HepG2 (cell line): ENCODE measurements at regions not wholly inside any gene's neighbourhood (a gene's known extent, or its start where the extent isn't known, plus 50 kb on each side); places are given as distances from the start of the nearest gene placed in this dataset.

Experiments used
- ATAC-seq: fragments of 200-7000 bp; cut with Tn5 transposase; 3 replicates; pipeline ENCODE4 v1.9.1; 2020; ENCODE audit warnings: mild to moderate bottlenecking, moderate library complexity
- BruUV-seq: library from RNA; stranded (reverse); fragments of 400-500 nt; replicated peaks from 2 replicates; lab custom pipeline; 2021; lab: Mats Ljungman, UMichigan
- CTCF ChIA-PET: fragments of 300-600 bp; formaldehyde crosslinking; extraction: SDS; loops from one replicate; lab custom pipeline; 2021; ENCODE audit warnings: low total read pairs, inconsistent platforms, low intra/inter-chr PET ratio; lab: Yijun Ruan, JAX
- POLR2A ChIA-PET: fragments of 350-600 bp; sonication (Branson Sonifier 250); formaldehyde crosslinking; loops from one replicate; lab custom pipeline; 2020; ENCODE audit warnings: antibody characterized with exemption, inconsistent platforms; lab: Yijun Ruan, JAX
- DNase-seq: peaks from one replicate; pipeline ENCODE4 v3.0.0-alpha.2; 2015; ENCODE audit warnings: low spot score
- FAIRE-seq: peaks from 3 replicates; lab custom pipeline; 2011; peaks lifted over from hg19 to GRCh38; lab: Jason Lieb, UNC
- H2AFZ ChIP-seq: one replicate; pipeline ENCODE4 v1.6.1; 2011; ENCODE audit warnings: low read length, inconsistent platforms
- H3K27ac ChIP-seq: fragments of 300-600 bp; 3 replicates; pipeline ENCODE4 v1.8.0; 2011; ENCODE audit warnings: mixed run types, mild to moderate bottlenecking, mixed read lengths, low read length, inconsistent platforms; ENCODE audit not compliant: insufficient read depth; ENCODE audit errors: extremely low read length
- H3K27me3 ChIP-seq, 2 experiments: fragments of 200-600 bp in 1 of 2; 2 replicates in 1 of 2; 3 replicates in 1 of 2; pipeline versions ENCODE4 v1.6.0 to v1.8.0; 2011; ENCODE audit warnings: low read length in 2 of 2, mild to moderate bottlenecking in 2 of 2, moderate library complexity in 2 of 2, inconsistent platforms in 1 of 2; ENCODE audit not compliant: insufficient read depth in 2 of 2, control insufficient read depth in 1 of 2
- H3K36me3 ChIP-seq, 2 experiments: fragments of 200-600 bp in 1 of 2; replicated peaks in 1 of 2; 2 replicates in 1 of 2; 3 replicates in 1 of 2; pipeline versions ENCODE4 v1.5.1 to v1.8.0; 2011; ENCODE audit warnings: low read length in 2 of 2, inconsistent platforms in 1 of 2; ENCODE audit not compliant: insufficient read depth in 2 of 2, control insufficient read depth in 1 of 2
- H3K4me1 ChIP-seq: 2 replicates; pipeline ENCODE4 v1.5.1; 2012; ENCODE audit warnings: low read length, inconsistent platforms; ENCODE audit not compliant: insufficient read depth
- H3K4me2 ChIP-seq: 2 replicates; pipeline ENCODE4 v1.6.0; 2011; ENCODE audit warnings: low read depth, low read length, inconsistent platforms
- H3K4me3 ChIP-seq, 3 experiments: fragments of 200-600 bp in 1 of 3; sonication (generic), shearing (Covaris generic) in 1 of 3; replicated peaks in 1 of 3; 2 replicates each; pipeline ENCODE4 v1.5.1; 2011 to 2016; ENCODE audit warnings: low read length in 3 of 3, inconsistent platforms in 2 of 3, low read depth in 2 of 3, mild to moderate bottlenecking in 2 of 3, control low read depth in 1 of 3, mixed read lengths in 1 of 3; ENCODE audit not compliant: insufficient read depth in 1 of 3
- H3K79me2 ChIP-seq: one replicate; pipeline ENCODE4 v1.6.1; 2011; ENCODE audit warnings: low read length, inconsistent platforms; ENCODE audit not compliant: insufficient read depth
- H3K9ac ChIP-seq: 2 replicates; pipeline ENCODE4 v1.6.0; 2011; ENCODE audit warnings: mild to moderate bottlenecking, low read depth, low read length, inconsistent platforms; ENCODE audit not compliant: insufficient read depth
- H3K9me3 ChIP-seq: 2 replicates; pipeline ENCODE4 v1.5.1; 2012; ENCODE audit warnings: mild to moderate bottlenecking, low read length
- H4K20me1 ChIP-seq: 2 replicates; pipeline ENCODE4 v1.6.0; 2011; ENCODE audit warnings: inconsistent platforms, mild to moderate bottlenecking, low read length, moderate library complexity; ENCODE audit not compliant: insufficient read depth
- ARHGAP35 ChIP-seq: sonication (generic); formaldehyde crosslinking; IDR thresholded peaks from 2 replicates; pipeline ENCODE4 v1.9.0; 2022; ENCODE audit warnings: mild to moderate bottlenecking, inconsistent platforms, moderate library complexity, missing genetic modification reagents, borderline replicate concordance
- ESRRA ChIP-seq: sonication (generic); formaldehyde crosslinking; IDR thresholded peaks from 2 replicates; pipeline ENCODE4 v1.5.1; 2020; ENCODE audit warnings: mild to moderate bottlenecking, low read depth, missing genetic modification reagents
- ETV5 ChIP-seq: IDR thresholded peaks from 2 replicates; pipeline ENCODE4 v1.6.1; 2018; ENCODE audit warnings: missing biosample characterization, missing genetic modification reagents, inconsistent platforms, borderline replicate concordance
- HHEX ChIP-seq: IDR thresholded peaks from 2 replicates; pipeline ENCODE4 v1.6.1; 2016; ENCODE audit warnings: control low read depth
- RAD21 ChIP-seq: fragments of 450-650 bp; formaldehyde crosslinking; IDR thresholded peaks from 2 replicates; pipeline ENCODE4 v1.5.0; 2020; ENCODE audit warnings: mild to moderate bottlenecking
- TEF ChIP-seq: sonication (generic); formaldehyde crosslinking; IDR thresholded peaks from 2 replicates; pipeline ENCODE4 v1.5.0; 2020; ENCODE audit warnings: missing genetic modification reagents
- ZIK1 ChIP-seq: sonication (generic); formaldehyde crosslinking; IDR thresholded peaks from 2 replicates; pipeline ENCODE4 v1.5.0; 2020; ENCODE audit warnings: mild to moderate bottlenecking, low read depth, missing genetic modification reagents, borderline replicate concordance
- ZNF350 ChIP-seq: sonication (generic); formaldehyde crosslinking; IDR thresholded peaks from 2 replicates; pipeline ENCODE4 v1.4.0; 2020; ENCODE audit warnings: mild to moderate bottlenecking, low read depth, missing genetic modification reagents, borderline replicate concordance
- in situ Hi-C: cut with HindIII; loops from 2 replicates; pipeline ENCODE4 v1.10.0; 2017; ENCODE audit warnings: low pct_unique_long_range_greater_than_20kb; ENCODE audit not compliant: extremely low pct_ligation_motif_present
- intact Hi-C: fragments of 100-400 bp; cut with micrococcal nuclease; formaldehyde crosslinking; loops from one replicate; pipeline ENCODE4 v1.10.0; 2022; ENCODE audit not compliant: unreplicated experiment

GRCh38 chr12:91506452-91506851 is 323.8 kb upstream of the DCN start (continued):
- TF ChIP-seq ZIK1 (CRISPR knock-in tag) (no peak), HHEX (CRISPR knock-in tag) (no peak), ZNF350 (CRISPR knock-in tag) (no peak), ESRRA (CRISPR knock-in tag) (no peak), ETV5 (CRISPR knock-in tag) (no peak)

GRCh38 chr12:91505006-91505405 is 322.4 kb upstream of the DCN start:
- BruUV-seq: no TSS peak
- H4K20me1 ChIP-seq: no peaks in the 10 kb centered on the region
- DNase-seq: no peak
- no peak for FAIRE-seq
- CTCF ChIA-PET: no interaction called here
- in situ Hi-C loops (no loop called here), intact Hi-C loops (no loop called here)
- H2AFZ ChIP-seq: no peak overlapping the region
- no peaks in the 10 kb centered on the region for H3K79me2 ChIP-seq
- no peaks in the 10 kb centered on the region for H3K36me3 ChIP-seq
- H3K27me3 ChIP-seq: no peaks in the 10 kb centered on the region
- no peak overlapping the region for H3K9ac ChIP-seq
- POLR2A ChIA-PET: no interaction called here
- H3K4me3 ChIP-seq: no peak overlapping the region
- ATAC-seq: no peak
- no peak overlapping the region for H3K4me2 ChIP-seq
- no peak overlapping the region for H3K27ac ChIP-seq
- H3K4me1 ChIP-seq: no peaks in the 10 kb centered on the region
- TF ChIP-seq ARHGAP35 (CRISPR knock-in tag): no peak
- TF ChIP-seq RAD21 (CRISPR knock-in tag): no peak
- no peak for TF ChIP-seq TEF (CRISPR knock-in tag)
- TF ChIP-seq, all 625 proteins: peak for 0
- H3K9me3 ChIP-seq: no peaks in the 10 kb centered on the region
